Neural cell (in vitro differentiated cells): ENCODE measurements at regions not wholly inside any gene's neighbourhood (a gene's known extent, or its start where the extent isn't known, plus 50 kb on each side); places are given as distances from the start of the nearest gene placed in this dataset.

Experiments used
- SMC3 ChIP-seq: fragments of 450-650 bp; conservative IDR thresholded peaks from 2 replicates; pipeline ENCODE4 v1.6.1; 2014; ENCODE audit warnings: antibody characterized with exemption, mild to moderate bottlenecking, moderate library complexity; ENCODE audit not compliant: poor library complexity
- TF ChIP-seq, protein P1 (sequence below): fragments of 450-650 bp; IDR thresholded peaks from 2 replicates; pipeline ENCODE4 v1.5.1; 2014; ENCODE audit warnings: antibody characterized with exemption, mild to moderate bottlenecking, moderate library complexity; ENCODE audit not compliant: poor library complexity, severe bottlenecking
- TF ChIP-seq, protein P2 (sequence below): IDR thresholded peaks from 2 replicates; pipeline ENCODE4 v1.6.1; 2012; ENCODE audit warnings: borderline replicate concordance

- TF ChIP-seq, protein P1, sequence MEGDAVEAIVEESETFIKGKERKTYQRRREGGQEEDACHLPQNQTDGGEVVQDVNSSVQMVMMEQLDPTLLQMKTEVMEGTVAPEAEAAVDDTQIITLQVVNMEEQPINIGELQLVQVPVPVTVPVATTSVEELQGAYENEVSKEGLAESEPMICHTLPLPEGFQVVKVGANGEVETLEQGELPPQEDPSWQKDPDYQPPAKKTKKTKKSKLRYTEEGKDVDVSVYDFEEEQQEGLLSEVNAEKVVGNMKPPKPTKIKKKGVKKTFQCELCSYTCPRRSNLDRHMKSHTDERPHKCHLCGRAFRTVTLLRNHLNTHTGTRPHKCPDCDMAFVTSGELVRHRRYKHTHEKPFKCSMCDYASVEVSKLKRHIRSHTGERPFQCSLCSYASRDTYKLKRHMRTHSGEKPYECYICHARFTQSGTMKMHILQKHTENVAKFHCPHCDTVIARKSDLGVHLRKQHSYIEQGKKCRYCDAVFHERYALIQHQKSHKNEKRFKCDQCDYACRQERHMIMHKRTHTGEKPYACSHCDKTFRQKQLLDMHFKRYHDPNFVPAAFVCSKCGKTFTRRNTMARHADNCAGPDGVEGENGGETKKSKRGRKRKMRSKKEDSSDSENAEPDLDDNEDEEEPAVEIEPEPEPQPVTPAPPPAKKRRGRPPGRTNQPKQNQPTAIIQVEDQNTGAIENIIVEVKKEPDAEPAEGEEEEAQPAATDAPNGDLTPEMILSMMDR: no peak
- TF ChIP-seq SMC3: no peak
- TF ChIP-seq, protein P2, sequence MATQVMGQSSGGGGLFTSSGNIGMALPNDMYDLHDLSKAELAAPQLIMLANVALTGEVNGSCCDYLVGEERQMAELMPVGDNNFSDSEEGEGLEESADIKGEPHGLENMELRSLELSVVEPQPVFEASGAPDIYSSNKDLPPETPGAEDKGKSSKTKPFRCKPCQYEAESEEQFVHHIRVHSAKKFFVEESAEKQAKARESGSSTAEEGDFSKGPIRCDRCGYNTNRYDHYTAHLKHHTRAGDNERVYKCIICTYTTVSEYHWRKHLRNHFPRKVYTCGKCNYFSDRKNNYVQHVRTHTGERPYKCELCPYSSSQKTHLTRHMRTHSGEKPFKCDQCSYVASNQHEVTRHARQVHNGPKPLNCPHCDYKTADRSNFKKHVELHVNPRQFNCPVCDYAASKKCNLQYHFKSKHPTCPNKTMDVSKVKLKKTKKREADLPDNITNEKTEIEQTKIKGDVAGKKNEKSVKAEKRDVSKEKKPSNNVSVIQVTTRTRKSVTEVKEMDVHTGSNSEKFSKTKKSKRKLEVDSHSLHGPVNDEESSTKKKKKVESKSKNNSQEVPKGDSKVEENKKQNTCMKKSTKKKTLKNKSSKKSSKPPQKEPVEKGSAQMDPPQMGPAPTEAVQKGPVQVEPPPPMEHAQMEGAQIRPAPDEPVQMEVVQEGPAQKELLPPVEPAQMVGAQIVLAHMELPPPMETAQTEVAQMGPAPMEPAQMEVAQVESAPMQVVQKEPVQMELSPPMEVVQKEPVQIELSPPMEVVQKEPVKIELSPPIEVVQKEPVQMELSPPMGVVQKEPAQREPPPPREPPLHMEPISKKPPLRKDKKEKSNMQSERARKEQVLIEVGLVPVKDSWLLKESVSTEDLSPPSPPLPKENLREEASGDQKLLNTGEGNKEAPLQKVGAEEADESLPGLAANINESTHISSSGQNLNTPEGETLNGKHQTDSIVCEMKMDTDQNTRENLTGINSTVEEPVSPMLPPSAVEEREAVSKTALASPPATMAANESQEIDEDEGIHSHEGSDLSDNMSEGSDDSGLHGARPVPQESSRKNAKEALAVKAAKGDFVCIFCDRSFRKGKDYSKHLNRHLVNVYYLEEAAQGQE: no peak
These were observed 66.6 kb upstream of the NELL2 start for GRCh38 chr12:44942714-44943113.
